ENCODE measurements at regions not wholly inside any gene's neighbourhood (a gene's known extent, or its start where the extent isn't known, plus 50 kb on each side); places are given as distances from the start of the nearest gene placed in this dataset.

DNA sequence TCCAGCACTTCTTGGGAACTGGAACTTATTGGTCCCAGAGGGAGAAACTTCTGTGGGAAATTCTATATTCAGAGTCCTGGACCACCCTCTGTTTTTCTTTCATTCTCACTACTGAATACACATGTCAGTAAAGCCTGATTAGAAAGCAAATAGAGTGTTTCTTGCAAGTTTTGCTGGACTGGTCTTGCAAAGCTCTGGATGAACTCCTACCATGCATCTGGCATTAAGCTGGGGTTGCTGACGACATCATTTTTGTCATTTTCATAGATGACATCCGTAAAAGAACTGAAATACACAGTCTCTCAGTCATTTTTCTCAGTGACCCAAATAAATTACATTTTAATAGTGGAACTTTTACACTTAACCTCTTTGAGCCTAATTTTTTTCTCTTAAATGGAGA, 283.2 kb downstream of the DMAC1 start:
- no peak overlapping the region for H3K4me2 ChIP-seq (ENCODE audit: low read length)
- no TSS peak for BruUV-seq (replicated peaks)
- POLR2A ChIA-PET = interaction anchor here (0.6 kb wide), 1 partner anchor 41 kb away, joined by 3 read pairs; no protein-coding TSS in a partner anchor
- H3K27ac ChIP-seq (ENCODE audit: low read depth, low read length, poor library complexity, severe bottlenecking) = no peak overlapping the region
- H3K4me1 ChIP-seq (ENCODE audit: insufficient read depth, low read length, poor library complexity, severe bottlenecking) = no peaks in the 10 kb centered on the region
- CTCF ChIA-PET (ENCODE audit: unreplicated experiment) = no interaction called here
- H3K4me3 ChIP-seq (ENCODE audit: low read depth, low read length, poor library complexity, severe bottlenecking) = no peak overlapping the region
- H4K20me1 ChIP-seq (ENCODE audit: insufficient read depth, low read length) = no peaks in the 10 kb centered on the region
- no peaks in the 10 kb centered on the region for H3K36me3 ChIP-seq (ENCODE audit: insufficient read depth, low read length)
- TF ChIP-seq, protein P1, sequence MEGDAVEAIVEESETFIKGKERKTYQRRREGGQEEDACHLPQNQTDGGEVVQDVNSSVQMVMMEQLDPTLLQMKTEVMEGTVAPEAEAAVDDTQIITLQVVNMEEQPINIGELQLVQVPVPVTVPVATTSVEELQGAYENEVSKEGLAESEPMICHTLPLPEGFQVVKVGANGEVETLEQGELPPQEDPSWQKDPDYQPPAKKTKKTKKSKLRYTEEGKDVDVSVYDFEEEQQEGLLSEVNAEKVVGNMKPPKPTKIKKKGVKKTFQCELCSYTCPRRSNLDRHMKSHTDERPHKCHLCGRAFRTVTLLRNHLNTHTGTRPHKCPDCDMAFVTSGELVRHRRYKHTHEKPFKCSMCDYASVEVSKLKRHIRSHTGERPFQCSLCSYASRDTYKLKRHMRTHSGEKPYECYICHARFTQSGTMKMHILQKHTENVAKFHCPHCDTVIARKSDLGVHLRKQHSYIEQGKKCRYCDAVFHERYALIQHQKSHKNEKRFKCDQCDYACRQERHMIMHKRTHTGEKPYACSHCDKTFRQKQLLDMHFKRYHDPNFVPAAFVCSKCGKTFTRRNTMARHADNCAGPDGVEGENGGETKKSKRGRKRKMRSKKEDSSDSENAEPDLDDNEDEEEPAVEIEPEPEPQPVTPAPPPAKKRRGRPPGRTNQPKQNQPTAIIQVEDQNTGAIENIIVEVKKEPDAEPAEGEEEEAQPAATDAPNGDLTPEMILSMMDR (conservative IDR thresholded peaks at IDR 0.05; ENCODE audit: low read length) = no peak
- no peak for TF ChIP-seq EZH2phosphoT487 (IDR thresholded peaks at IDR 0.05; ENCODE audit: borderline replicate concordance, low read depth, low read length)
- no peaks in the 10 kb centered on the region for H3K9me2 ChIP-seq (ENCODE audit: insufficient read depth, low read length)
- H3K79me2 ChIP-seq (ENCODE audit: insufficient read depth, low read depth, low read length) = no peaks in the 10 kb centered on the region
- intact Hi-C loops (cut with micrococcal nuclease; ENCODE audit: unreplicated experiment) = no loop called here
- no peak overlapping the region for H2AFZ ChIP-seq (ENCODE audit: low read length)
- DNase-seq (ENCODE audit: low spot score) = no peak
- H3K9me3 ChIP-seq (ENCODE audit: low read length) = no peaks in the 10 kb centered on the region

DNA sequence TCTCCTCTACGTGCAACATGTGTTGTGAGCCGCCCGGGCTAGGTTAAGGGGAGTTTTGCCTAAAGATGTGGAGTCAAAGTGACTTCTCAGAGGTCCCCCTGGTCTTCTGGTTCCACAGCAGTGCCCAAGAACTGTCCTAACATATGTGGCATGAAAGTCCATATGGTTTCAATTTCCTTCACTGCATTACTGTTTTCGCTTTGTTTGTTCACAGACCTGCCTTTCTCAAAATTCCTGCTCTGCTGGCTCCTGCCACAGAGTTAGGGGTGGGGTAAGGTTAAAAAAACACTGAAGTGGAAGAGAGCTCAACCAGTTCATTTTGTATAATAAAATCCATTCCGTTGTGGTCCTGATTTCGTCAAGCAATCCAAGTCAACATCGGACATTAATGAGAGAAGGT, 289.4 kb downstream of the DMAC1 start:
- H3K4me3 ChIP-seq (ENCODE audit: low read depth, low read length, poor library complexity, severe bottlenecking) = no peak overlapping the region
- no peaks in the 10 kb centered on the region for H3K79me2 ChIP-seq (ENCODE audit: insufficient read depth, low read depth, low read length)
- H3K27ac ChIP-seq (ENCODE audit: low read depth, low read length, poor library complexity, severe bottlenecking) = no peak overlapping the region
- H3K36me3 ChIP-seq (ENCODE audit: insufficient read depth, low read length) = no peaks in the 10 kb centered on the region
- H2AFZ ChIP-seq (ENCODE audit: low read length) = no peak overlapping the region
- no peaks in the 10 kb centered on the region for H3K9me3 ChIP-seq (ENCODE audit: low read length)
- no TSS peak for BruUV-seq (replicated peaks)
- DNase-seq (ENCODE audit: low spot score) = no peak
- no peak overlapping the region for H3K4me2 ChIP-seq (ENCODE audit: low read length)
- H3K9me2 ChIP-seq (ENCODE audit: insufficient read depth, low read length) = no peaks in the 10 kb centered on the region
- ChIA-PET CTCF (ENCODE audit: unreplicated experiment) (no interaction called here), POLR2A (no interaction called here)
- no peaks in the 10 kb centered on the region for H4K20me1 ChIP-seq (ENCODE audit: insufficient read depth, low read length)
- TF ChIP-seq, protein P1 (conservative IDR thresholded peaks at IDR 0.05; ENCODE audit: low read length) = no peak
- no peak for TF ChIP-seq EZH2phosphoT487 (IDR thresholded peaks at IDR 0.05; ENCODE audit: borderline replicate concordance, low read depth, low read length)
- H3K4me1 ChIP-seq (ENCODE audit: insufficient read depth, low read length, poor library complexity, severe bottlenecking) = no peaks in the 10 kb centered on the region
- intact Hi-C loops (cut with micrococcal nuclease; ENCODE audit: unreplicated experiment) = no loop called here

DNA sequence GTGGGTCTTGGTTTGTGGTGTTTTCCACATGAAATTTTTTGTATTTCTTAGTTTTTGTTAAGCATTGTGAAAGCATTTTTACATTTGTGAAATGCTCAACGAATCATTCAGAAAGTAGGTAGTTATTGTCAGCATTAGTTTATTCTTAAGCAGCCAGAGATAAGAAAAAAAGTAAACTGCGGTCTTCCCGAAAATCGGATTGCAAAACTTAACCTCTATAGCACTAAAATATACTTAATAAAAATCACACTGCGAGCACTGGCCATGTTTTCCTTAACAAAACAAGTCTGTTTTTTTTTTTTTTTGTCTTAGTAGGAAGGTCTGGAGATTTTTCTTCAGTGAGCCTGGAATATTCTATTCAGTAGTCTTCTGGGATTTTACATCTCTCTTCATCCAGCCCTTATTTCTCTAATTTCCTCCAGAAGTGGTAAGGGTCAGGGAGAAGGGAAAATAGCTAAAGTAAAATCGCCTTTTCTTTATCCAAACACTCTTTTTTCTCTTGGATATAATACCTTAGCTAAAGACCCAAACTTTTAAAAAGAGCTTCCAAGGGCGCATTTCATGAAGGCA, 289.9 kb downstream of the DMAC1 start:
- H2AFZ ChIP-seq (ENCODE audit: low read length) = no peak overlapping the region
- BruUV-seq (replicated peaks) = no TSS peak

More for the DNA sequence above, 289.9 kb downstream of the DMAC1 start:
- H4K20me1 ChIP-seq (ENCODE audit: insufficient read depth, low read length) = no peaks in the 10 kb centered on the region
- intact Hi-C loops (cut with micrococcal nuclease; ENCODE audit: unreplicated experiment) = no loop called here
- H3K36me3 ChIP-seq (ENCODE audit: insufficient read depth, low read length) = no peaks in the 10 kb centered on the region
- DNase-seq (ENCODE audit: low spot score) = no peak
- H3K4me2 ChIP-seq (ENCODE audit: low read length) = no peak overlapping the region
- H3K4me3 ChIP-seq (ENCODE audit: low read depth, low read length, poor library complexity, severe bottlenecking) = no peak overlapping the region
- H3K27ac ChIP-seq (ENCODE audit: low read depth, low read length, poor library complexity, severe bottlenecking) = no peak overlapping the region
- no peaks in the 10 kb centered on the region for H3K9me3 ChIP-seq (ENCODE audit: low read length)
- no peaks in the 10 kb centered on the region for H3K79me2 ChIP-seq (ENCODE audit: insufficient read depth, low read depth, low read length)
- ChIA-PET POLR2A (no interaction called here), CTCF (ENCODE audit: unreplicated experiment) (no interaction called here)
- H3K9me2 ChIP-seq (ENCODE audit: insufficient read depth, low read length) = no peaks in the 10 kb centered on the region
- H3K4me1 ChIP-seq (ENCODE audit: insufficient read depth, low read length, poor library complexity, severe bottlenecking) = no peaks in the 10 kb centered on the region
- TF ChIP-seq, protein P1 (conservative IDR thresholded peaks at IDR 0.05; ENCODE audit: low read length) = no peak
- TF ChIP-seq EZH2phosphoT487 (IDR thresholded peaks at IDR 0.05; ENCODE audit: borderline replicate concordance, low read depth, low read length) = no peak
